SK-N-SH (cell line): ENCODE measurements at regions not wholly inside any gene's neighbourhood (a gene's known extent, or its start where the extent isn't known, plus 50 kb on each side); places are given as distances from the start of the nearest gene placed in this dataset.

Experiments
- CTCF ChIA-PET: fragments of 300-600, 350-600 bp; formaldehyde crosslinking; extraction: SDS; loops from one replicate; lab custom pipeline; 2021; lab: Yijun Ruan, JAX
- POLR2A ChIA-PET: fragments of 350-600 bp; sonication (Branson Sonifier 250); formaldehyde crosslinking; extraction: SDS; loops from one replicate; lab custom pipeline; 2020; ENCODE audit warnings: antibody characterized with exemption, inconsistent platforms; lab: Yijun Ruan, JAX
- DNase-seq: peaks from one replicate; pipeline ENCODE4 v3.0.0; 2012
- H2AFZ ChIP-seq: fragments of 200-600 bp; sonication (generic); 2 replicates; pipeline ENCODE4 v1.8.1; 2016; ENCODE audit warnings: antibody characterized with exemption, mild to moderate bottlenecking, low read depth
- H3F3A ChIP-seq: fragments of 200-600 bp; sonication (generic); replicated peaks from 2 replicates; pipeline ENCODE3; 2016; ENCODE audit warnings: antibody characterized with exemption, mild to moderate bottlenecking; ENCODE audit not compliant: insufficient read depth
- H3K27ac ChIP-seq, 2 experiments: fragments of 200-500 bp in 1 of 2; fragments of 200-600 bp in 1 of 2; sonication (Bioruptor generic) in 1 of 2; sonication (generic), shearing (Covaris generic) in 1 of 2; 2 replicates each; pipeline versions ENCODE4 v1.5.1 to v1.6.1; 2014 to 2016; ENCODE audit warnings: low read depth in 2 of 2, inconsistent platforms in 1 of 2, low read length in 1 of 2, mild to moderate bottlenecking in 1 of 2, mixed read lengths in 1 of 2
- H3K27me3 ChIP-seq: fragments of 200-600 bp; sonication (generic), shearing (Covaris generic); 2 replicates; pipeline ENCODE4 v1.6.1; 2016; ENCODE audit warnings: mixed run types; ENCODE audit not compliant: insufficient read depth
- H3K36me3 ChIP-seq, 2 experiments: fragments of 200-500 bp in 1 of 2; fragments of 200-600 bp in 1 of 2; sonication (Bioruptor generic) in 1 of 2; sonication (generic) in 1 of 2; replicated peaks in 1 of 2; 2 replicates each; pipeline versions ENCODE3 to v1.5.1; 2014 to 2016; ENCODE audit warnings: low read length in 1 of 2, mild to moderate bottlenecking in 1 of 2; ENCODE audit not compliant: insufficient read depth in 2 of 2, control insufficient read depth in 1 of 2
- H3K4me1 ChIP-seq, 2 experiments: fragments of 200-500 bp in 1 of 2; fragments of 200-600 bp in 1 of 2; sonication (Bioruptor generic) in 1 of 2; sonication (generic), shearing (Covaris generic) in 1 of 2; 2 replicates each; pipeline versions ENCODE4 v1.5.1 to v1.6.1; 2014 to 2016; ENCODE audit warnings: low read depth in 1 of 2, low read length in 1 of 2, mixed run types in 1 of 2; ENCODE audit not compliant: insufficient read depth in 2 of 2, control insufficient read depth in 1 of 2
- H3K4me2 ChIP-seq: fragments of 200-600 bp; sonication (generic), shearing (Covaris generic); 2 replicates; pipeline ENCODE4 v1.6.1; 2017; ENCODE audit warnings: mixed run types
- H3K4me3 ChIP-seq, 2 experiments: fragments of 200-500 bp in 1 of 2; fragments of 200-600 bp in 1 of 2; sonication (Bioruptor generic) in 1 of 2; sonication (generic), shearing (Covaris generic) in 1 of 2; 2 replicates each; pipeline versions ENCODE4 v1.5.1 to v1.8.1; 2014 to 2016; ENCODE audit warnings: low read depth in 2 of 2, inconsistent platforms in 1 of 2, low read length in 1 of 2, mild to moderate bottlenecking in 1 of 2, mixed read lengths in 1 of 2, moderate library complexity in 1 of 2
- H3K79me2 ChIP-seq: fragments of 200-600 bp; sonication (generic); 2 replicates; pipeline ENCODE4 v1.8.1; 2017; ENCODE audit warnings: mild to moderate bottlenecking; ENCODE audit not compliant: insufficient read depth
- H3K9ac ChIP-seq: fragments of 200-600 bp; sonication (generic); 2 replicates; pipeline ENCODE4 v1.6.1; 2017; ENCODE audit warnings: mixed run types
- H3K9me2 ChIP-seq: fragments of 200-600 bp; sonication (generic); 2 replicates; pipeline ENCODE4 v1.6.1; 2017; ENCODE audit warnings: mixed run types
- H3K9me3 ChIP-seq: fragments of 200-600 bp; sonication (generic); 2 replicates; pipeline ENCODE4 v1.6.1; 2017; ENCODE audit warnings: mixed run types, mild to moderate bottlenecking, moderate library complexity
- H4K20me1 ChIP-seq: fragments of 200-600 bp; sonication (generic); 2 replicates; pipeline ENCODE4 v1.6.1; 2017; ENCODE audit warnings: mild to moderate bottlenecking, mixed run types; ENCODE audit not compliant: insufficient read depth
- CHD2 ChIP-seq: fragments of 150-350 bp; IDR thresholded peaks from 2 replicates; pipeline ENCODE4 v1.6.1; 2018; ENCODE audit warnings: low read length; ENCODE audit not compliant: partially characterized antibody
- ELF1 ChIP-seq: IDR thresholded peaks from 2 replicates; pipeline ENCODE4 v1.4.0; 2012
- EP300 ChIP-seq, 2 experiments: IDR thresholded peaks; 2 replicates each; pipeline versions ENCODE4 v1.4.0 to v1.6.1; 2012; ENCODE audit warnings: borderline replicate concordance in 1 of 2, low read depth in 1 of 2, low read length in 1 of 2
- FOSL2 ChIP-seq: IDR thresholded peaks from 2 replicates; pipeline ENCODE4 v1.4.0; 2012; ENCODE audit warnings: low read depth, mild to moderate bottlenecking, moderate library complexity, borderline replicate concordance
- FOXJ3 ChIP-seq: sonication (generic); formaldehyde crosslinking; IDR thresholded peaks from 2 replicates; pipeline ENCODE4 v1.5.1; 2020; ENCODE audit warnings: mild to moderate bottlenecking, missing genetic modification reagents
- FOXM1 ChIP-seq: IDR thresholded peaks from 2 replicates; pipeline ENCODE4 v1.4.0; 2012; ENCODE audit warnings: low read depth, mild to moderate bottlenecking
- GABPA ChIP-seq: IDR thresholded peaks from 2 replicates; pipeline ENCODE4 v1.4.0; 2012; ENCODE audit warnings: low read depth, mild to moderate bottlenecking
- GATA2 ChIP-seq: sonication (generic); formaldehyde crosslinking; IDR thresholded peaks from 2 replicates; pipeline ENCODE4 v1.5.0; 2020; ENCODE audit warnings: mild to moderate bottlenecking, missing genetic modification reagents
- JUND ChIP-seq: IDR thresholded peaks from 2 replicates; pipeline ENCODE4 v1.4.0; 2012
- MAX ChIP-seq: IDR thresholded peaks from 2 replicates; pipeline ENCODE4 v1.4.0; 2012; ENCODE audit warnings: low read depth
- MXI1 ChIP-seq: IDR thresholded peaks from 2 replicates; pipeline ENCODE4 v1.6.1; 2012; ENCODE audit warnings: mild to moderate bottlenecking, low read depth, low read length, improper control_type of control experiment
- NFIC ChIP-seq: IDR thresholded peaks from 2 replicates; pipeline ENCODE4 v1.4.0; 2012; ENCODE audit warnings: borderline replicate concordance
- POLR2AphosphoS5 ChIP-seq: IDR thresholded peaks from 2 replicates; pipeline ENCODE4 v1.6.1; 2012; ENCODE audit warnings: low read depth, low read length
- RAD21 ChIP-seq: IDR thresholded peaks from 2 replicates; pipeline ENCODE4 v1.6.1; 2012; ENCODE audit warnings: mild to moderate bottlenecking, low read length
- RFX5 ChIP-seq: IDR thresholded peaks from 2 replicates; pipeline ENCODE4 v1.6.1; 2012; ENCODE audit warnings: mild to moderate bottlenecking, improper control_type of control experiment, low read length
- RXRA ChIP-seq: IDR thresholded peaks from 2 replicates; pipeline ENCODE4 v1.4.0; 2012; ENCODE audit warnings: low read depth, mild to moderate bottlenecking, borderline replicate concordance
- SIN3A ChIP-seq: IDR thresholded peaks from 2 replicates; pipeline ENCODE4 v1.6.1; 2012; ENCODE audit warnings: low read depth, mild to moderate bottlenecking, low read length, moderate library complexity, borderline replicate concordance
- SMC3 ChIP-seq: IDR thresholded peaks from 2 replicates; pipeline ENCODE4 v1.6.1; 2012; ENCODE audit warnings: low read depth, low read length, improper control_type of control experiment
- TCF12 ChIP-seq: IDR thresholded peaks from 2 replicates; pipeline ENCODE4 v1.4.0; 2012
- TEAD4 ChIP-seq: IDR thresholded peaks from 2 replicates; pipeline ENCODE4 v1.4.0; 2012; ENCODE audit warnings: mild to moderate bottlenecking, borderline replicate concordance; ENCODE audit not compliant: insufficient read depth
- USF1 ChIP-seq: IDR thresholded peaks from 2 replicates; pipeline ENCODE4 v1.4.0; 2012; ENCODE audit warnings: low read depth, borderline replicate concordance
- WGBS: methylation state at CpG from one replicate; pipeline ENCODE4 v1.1.6; 2017; ENCODE audit warnings: low lambda C conversion rate; 5-methylcytosine and 5-hydroxymethylcytosine counted together
- TF ChIP-seq, protein P1 (sequence below): IDR thresholded peaks from 2 replicates; pipeline ENCODE4; 2012
- TF ChIP-seq, protein P2 (sequence below): IDR thresholded peaks from 2 replicates; pipeline ENCODE4 v1.6.1; 2012; ENCODE audit warnings: mild to moderate bottlenecking, low read depth, low read length, moderate library complexity

GRCh38 chr2:12555012-12555645, 161.6 kb upstream of the TRIB2 start (continued):
- TF ChIP-seq RXRA (peak; percentile 82), MXI1 (no peak), ELF1 (no peak), TEAD4 (peak; percentile 79), GABPA (no peak), SIN3A (no peak), RAD21 (peak; percentile 48), FOXM1 (peak; percentile 86; the same call in 1 of the 2 replicates), GATA2 (CRISPR knock-in tag) (no peak), MAX (peak; percentile 62; the same call in 1 of the 2 replicates), CHD2 (no peak), RFX5 (no peak), SMC3 (no peak)

DNA sequence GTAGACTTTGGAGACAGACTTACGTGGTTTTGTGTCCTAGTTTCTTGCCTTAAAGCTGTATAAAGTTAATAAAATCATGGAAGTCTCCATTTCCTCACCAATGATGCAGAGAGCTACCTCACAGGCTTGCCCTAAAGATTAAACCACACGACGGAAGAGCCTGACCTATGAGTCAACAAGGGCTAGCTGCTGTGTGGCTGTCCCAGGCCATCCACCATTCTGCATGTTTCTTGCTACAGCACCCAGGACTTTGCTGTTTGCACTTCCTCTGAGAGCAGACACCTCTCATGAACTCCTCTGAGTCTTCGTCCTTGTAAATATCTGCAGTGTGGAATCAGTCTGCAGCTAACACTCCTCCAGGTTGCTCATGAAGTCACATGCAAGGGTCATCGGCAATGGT, 160.0 kb upstream of the TRIB2 start:
- Histone ChIP-seq H3K9ac (no peak overlapping the region), H3K27ac (peak overlapping the region in 1 of 2 experiments; percentile 96; a peak in 2 of 4 replicates), H3F3A (peaks cover 18% of the 10 kb centered on the region), H4K20me1 (no peaks in the 10 kb centered on the region), H3K4me2 (peak overlapping the region; percentile 12; the same call in 1 of the 2 replicates), H3K27me3 (no peaks in the 10 kb centered on the region), H3K36me3 (peaks cover 0 to 3% of the 10 kb centered on the region in 2 experiments), H3K4me3 (no peak overlapping the region), H3K4me1 (peaks cover 7 to 29% of the 10 kb centered on the region in 2 experiments), H3K79me2 (no peaks in the 10 kb centered on the region), H3K9me3 (no peaks in the 10 kb centered on the region), H2AFZ (peak overlapping the region; percentile 49), H3K9me2 (no peaks in the 10 kb centered on the region)
- ChIA-PET CTCF (interaction anchor here (1.0 to 1.7 kb wide), 5 partner anchors 8 to 450 kb away, joined by 3 to 6 read pairs (median 4); partner anchors contain the start of gene TRIB2), POLR2A (no interaction called here)
- TF ChIP-seq RFX5 (no peak), TCF12 (peak; percentile 52), EP300 (IDR thresholded peaks at IDR 0.05; ENCODE audit: borderline replicate concordance in 1 of 2, low read depth in 1 of 2, low read length in 1 of 2) (no peak), FOXJ3 (CRISPR knock-in tag) (no peak), TEAD4 (0 out of 2 replicates have a peak, but pooled peaks have one; percentile 29), MAX (0 out of 2 replicates have a peak, but pooled peaks have one; percentile 19), POLR2AphosphoS5 (no peak), USF1 (no peak), JUND (peak; percentile 63; the same call in 1 of the 2 replicates), FOSL2 (peak; percentile 65; the same call in 1 of the 2 replicates), NFIC (peak; percentile 13; the same call in 1 of the 2 replicates), ELF1 (no peak)
- TF ChIP-seq, protein P1, sequence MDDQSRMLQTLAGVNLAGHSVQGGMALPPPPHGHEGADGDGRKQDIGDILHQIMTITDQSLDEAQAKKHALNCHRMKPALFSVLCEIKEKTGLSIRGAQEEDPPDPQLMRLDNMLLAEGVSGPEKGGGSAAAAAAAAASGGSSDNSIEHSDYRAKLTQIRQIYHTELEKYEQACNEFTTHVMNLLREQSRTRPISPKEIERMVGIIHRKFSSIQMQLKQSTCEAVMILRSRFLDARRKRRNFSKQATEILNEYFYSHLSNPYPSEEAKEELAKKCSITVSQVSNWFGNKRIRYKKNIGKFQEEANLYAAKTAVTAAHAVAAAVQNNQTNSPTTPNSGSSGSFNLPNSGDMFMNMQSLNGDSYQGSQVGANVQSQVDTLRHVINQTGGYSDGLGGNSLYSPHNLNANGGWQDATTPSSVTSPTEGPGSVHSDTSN, result peak; percentile 17; the same call in 1 of the 2 replicates
- TF ChIP-seq, protein P2, sequence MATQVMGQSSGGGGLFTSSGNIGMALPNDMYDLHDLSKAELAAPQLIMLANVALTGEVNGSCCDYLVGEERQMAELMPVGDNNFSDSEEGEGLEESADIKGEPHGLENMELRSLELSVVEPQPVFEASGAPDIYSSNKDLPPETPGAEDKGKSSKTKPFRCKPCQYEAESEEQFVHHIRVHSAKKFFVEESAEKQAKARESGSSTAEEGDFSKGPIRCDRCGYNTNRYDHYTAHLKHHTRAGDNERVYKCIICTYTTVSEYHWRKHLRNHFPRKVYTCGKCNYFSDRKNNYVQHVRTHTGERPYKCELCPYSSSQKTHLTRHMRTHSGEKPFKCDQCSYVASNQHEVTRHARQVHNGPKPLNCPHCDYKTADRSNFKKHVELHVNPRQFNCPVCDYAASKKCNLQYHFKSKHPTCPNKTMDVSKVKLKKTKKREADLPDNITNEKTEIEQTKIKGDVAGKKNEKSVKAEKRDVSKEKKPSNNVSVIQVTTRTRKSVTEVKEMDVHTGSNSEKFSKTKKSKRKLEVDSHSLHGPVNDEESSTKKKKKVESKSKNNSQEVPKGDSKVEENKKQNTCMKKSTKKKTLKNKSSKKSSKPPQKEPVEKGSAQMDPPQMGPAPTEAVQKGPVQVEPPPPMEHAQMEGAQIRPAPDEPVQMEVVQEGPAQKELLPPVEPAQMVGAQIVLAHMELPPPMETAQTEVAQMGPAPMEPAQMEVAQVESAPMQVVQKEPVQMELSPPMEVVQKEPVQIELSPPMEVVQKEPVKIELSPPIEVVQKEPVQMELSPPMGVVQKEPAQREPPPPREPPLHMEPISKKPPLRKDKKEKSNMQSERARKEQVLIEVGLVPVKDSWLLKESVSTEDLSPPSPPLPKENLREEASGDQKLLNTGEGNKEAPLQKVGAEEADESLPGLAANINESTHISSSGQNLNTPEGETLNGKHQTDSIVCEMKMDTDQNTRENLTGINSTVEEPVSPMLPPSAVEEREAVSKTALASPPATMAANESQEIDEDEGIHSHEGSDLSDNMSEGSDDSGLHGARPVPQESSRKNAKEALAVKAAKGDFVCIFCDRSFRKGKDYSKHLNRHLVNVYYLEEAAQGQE, result no peak
- WGBS, result 61% methylated on average over 5 of the region's 5 CpGs
- DNase-seq, result no peak
